Uterus (tissue), 3 donors: ENCODE measurements at regions not wholly inside any gene's neighbourhood (a gene's known extent, or its start where the extent isn't known, plus 50 kb on each side); places are given as distances from the start of the nearest gene placed in this dataset.

ENCODE experiments used
- DNase-seq, 2 donors: peaks; one replicate each; pipeline ENCODE4 v3.0.0-alpha.2; 2019 to 2020
- H3K27ac ChIP-seq, 2 donors: fragments of 200-600 bp; sonication (generic); 1 replicate in 1 of 2; 2 replicates in 1 of 2; pipeline ENCODE4 v1.5.1; 2016 to 2018
- H3K27me3 ChIP-seq, 2 donors: fragments of 200-600 bp; sonication (generic); one replicate each; pipeline ENCODE4 v1.5.1; 2018 to 2019; ENCODE audit warnings: control low read depth in 1 of 2
- H3K36me3 ChIP-seq, 2 donors: fragments of 200-600 bp; sonication (generic); one replicate each; pipeline ENCODE4 v1.5.1; 2019; ENCODE audit warnings: control low read depth in 1 of 2
- H3K4me1 ChIP-seq, 2 donors: fragments of 200-600 bp; sonication (generic); one replicate each; pipeline ENCODE4 v1.5.1; 2018 to 2019; ENCODE audit warnings: control low read depth in 1 of 2
- H3K4me3 ChIP-seq, 2 donors: fragments of 200-600 bp; sonication (generic); 1 replicate in 1 of 2; 2 replicates in 1 of 2; pipeline ENCODE4 v1.5.1; 2018 to 2019; ENCODE audit warnings: mild to moderate bottlenecking in 1 of 2
- H3K9me3 ChIP-seq, 2 donors: fragments of 200-600 bp; sonication (generic); one replicate each; pipeline ENCODE4 v1.5.1; 2019; ENCODE audit warnings: control low read depth in 1 of 2
- CTCF ChIP-seq, 4 experiments: fragments of 200-600 bp in 2 of 4; fragments of 450-650 bp in 2 of 4; sonication (generic) in 2 of 4; IDR thresholded peaks; one replicate each; pipeline ENCODE4 v1.5.1; 2016 to 2019; ENCODE audit warnings: antibody characterized with exemption in 4 of 4, mild to moderate bottlenecking in 2 of 4, moderate library complexity in 1 of 4
- POLR2A ChIP-seq, 2 donors: fragments of 450-650 bp; IDR thresholded peaks; one replicate each; pipeline ENCODE4 v1.6.1; 2016; ENCODE audit warnings: antibody characterized with exemption in 2 of 2, mild to moderate bottlenecking in 1 of 2, moderate library complexity in 1 of 2
- intact Hi-C: fragments of 100-400 bp; cut with DNase I; formaldehyde crosslinking; loops from one replicate; pipeline ENCODE4 v1.15.1; 2023; ENCODE audit warnings: low total_unique reads
- donor health status: DM: yes; HTN: yes; CAD: no.

- H3K9me3 ChIP-seq, result no peaks in the 10 kb centered on the region
- no peak overlapping the region for H3K4me3 ChIP-seq
- H3K27ac ChIP-seq, result peak overlapping the region; percentile 70 to 77
- DNase-seq, result no peak
- H3K36me3 ChIP-seq, result no peaks in the 10 kb centered on the region
- TF ChIP-seq POLR2A (IDR thresholded peaks at IDR 0.05), result no peak
- TF ChIP-seq CTCF (IDR thresholded peaks at IDR 0.05), result no peak
- peaks cover 3 to 15% of the 10 kb centered on the region in 2 donors for H3K4me1 ChIP-seq
- intact Hi-C loops, result no loop called here
- H3K27me3 ChIP-seq, result no peaks in the 10 kb centered on the region
These were observed 146.1 kb upstream of the TPM1 start for GRCh38 chr15:62896380-62896866.

- H3K27me3 ChIP-seq, result no peaks in the 10 kb centered on the region
- H3K4me3 ChIP-seq, result peak overlapping the region in 1 of 2 donors; percentile 23
- peak overlapping the region; percentile 70 to 77 for H3K27ac ChIP-seq
- DNase-seq, result peak; percentile 94 to 95
- H3K4me1 ChIP-seq, result peaks cover 3 to 15% of the 10 kb centered on the region in 2 donors
- intact Hi-C loops, result no loop called here
- no peaks in the 10 kb centered on the region for H3K36me3 ChIP-seq
- TF ChIP-seq CTCF (IDR thresholded peaks at IDR 0.05), result no peak
- TF ChIP-seq POLR2A (IDR thresholded peaks at IDR 0.05), result no peak
- no peaks in the 10 kb centered on the region for H3K9me3 ChIP-seq
These were observed 145.5 kb upstream of the TPM1 start for GRCh38 chr15:62896969-62897486.

DNA sequence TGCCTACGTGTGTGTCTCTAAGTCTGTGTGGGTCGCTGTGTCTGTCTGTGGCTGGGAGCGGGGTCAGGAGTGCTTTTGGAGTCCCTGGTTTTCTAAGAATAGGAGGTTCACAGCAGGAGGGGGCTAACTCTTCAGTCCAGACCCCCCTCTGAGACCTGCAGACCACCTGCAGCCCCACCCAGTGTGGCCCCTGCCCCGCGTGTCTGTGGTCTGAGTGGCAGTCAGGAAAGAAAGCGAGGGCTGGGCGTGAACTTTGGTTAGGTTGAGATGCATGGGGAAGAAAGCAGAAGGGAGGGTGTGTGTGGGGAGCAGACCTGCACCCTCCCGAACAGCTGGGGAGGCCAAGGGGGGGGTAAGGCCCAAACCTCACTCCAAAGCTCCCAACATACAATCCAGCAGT, 144.9 kb upstream of the TPM1 start:
- intact Hi-C loops, result no loop called here
- H3K27ac ChIP-seq, result peak overlapping the region; percentile 70 to 77
- H3K9me3 ChIP-seq, result no peaks in the 10 kb centered on the region
- H3K27me3 ChIP-seq, result no peaks in the 10 kb centered on the region
- no peak for DNase-seq
- no peak overlapping the region for H3K4me3 ChIP-seq
- peaks cover 3 to 15% of the 10 kb centered on the region in 2 donors for H3K4me1 ChIP-seq
- H3K36me3 ChIP-seq, result no peaks in the 10 kb centered on the region
- TF ChIP-seq CTCF (IDR thresholded peaks at IDR 0.05) (no peak), POLR2A (IDR thresholded peaks at IDR 0.05) (no peak)

- peak; percentile 40 to 58 for DNase-seq
- Histone ChIP-seq H3K4me3 (no peak overlapping the region), H3K27ac (peak overlapping the region; percentile 70 to 77), H3K36me3 (no peaks in the 10 kb centered on the region), H3K27me3 (no peaks in the 10 kb centered on the region), H3K9me3 (no peaks in the 10 kb centered on the region), H3K4me1 (peaks cover 3 to 15% of the 10 kb centered on the region in 2 donors)
- intact Hi-C loops, result no loop called here
- TF ChIP-seq CTCF (IDR thresholded peaks at IDR 0.05) (no peak), POLR2A (IDR thresholded peaks at IDR 0.05) (no peak)
These were observed 143.5 kb upstream of the TPM1 start for GRCh38 chr15:62899090-62899493.

- Histone ChIP-seq H3K4me1 (peaks cover 3 to 15% of the 10 kb centered on the region in 2 donors), H3K27ac (peak overlapping the region; percentile 31), H3K4me3 (no peak overlapping the region), H3K9me3 (no peaks in the 10 kb centered on the region), H3K36me3 (no peaks in the 10 kb centered on the region), H3K27me3 (no peaks in the 10 kb centered on the region)
- TF ChIP-seq CTCF (IDR thresholded peaks at IDR 0.05), result no peak
- no peak for TF ChIP-seq POLR2A (IDR thresholded peaks at IDR 0.05)
- no peak for DNase-seq
- intact Hi-C loops, result no loop called here
These were observed 142.3 kb upstream of the TPM1 start for GRCh38 chr15:62900071-62900802.
